Gastroesophageal sphincter (tissue), 4 donors: ENCODE measurements at regions not wholly inside any gene's neighbourhood (a gene's known extent, or its start where the extent isn't known, plus 50 kb on each side); places are given as distances from the start of the nearest gene placed in this dataset.

Experiments used
- ATAC-seq: fragments of 150-250 bp; one replicate; pipeline ENCODE4 v1.9.1; 2016; ENCODE audit warnings: mild to moderate bottlenecking, moderate library complexity
- H3K27ac ChIP-seq, 4 donors: fragments of 200-600 bp; sonication (generic) in 3 of 4; 1 replicate in 3 of 4; 2 replicates in 1 of 4; pipeline ENCODE4 v1.5.1; 2016 to 2019
- H3K27me3 ChIP-seq: fragments of 200-600 bp; sonication (generic); one replicate; pipeline ENCODE4 v1.5.1; 2019
- H3K36me3 ChIP-seq, 2 donors: fragments of 200-600 bp; sonication (generic); one replicate each; pipeline ENCODE4 v1.5.1; 2019; ENCODE audit warnings: control low read depth in 1 of 2
- H3K4me1 ChIP-seq, 3 donors: fragments of 200-600 bp; sonication (generic); 1 replicate in 2 of 3; 2 replicates in 1 of 3; pipeline ENCODE4 v1.5.1; 2016 to 2019; ENCODE audit warnings: control low read depth in 2 of 3
- H3K4me3 ChIP-seq, 2 donors: fragments of 200-600 bp; sonication (generic); one replicate each; pipeline ENCODE4 v1.5.1; 2019; ENCODE audit warnings: mild to moderate bottlenecking in 1 of 2, moderate library complexity in 1 of 2
- H3K9me3 ChIP-seq, 3 donors: fragments of 200-600 bp; sonication (generic); one replicate each; pipeline ENCODE4 v1.5.1; 2017 to 2019; ENCODE audit warnings: control low read depth in 2 of 3
- EP300 ChIP-seq: sonication (generic); formaldehyde crosslinking; IDR thresholded peaks from one replicate; pipeline ENCODE4 v1.6.1; 2017; ENCODE audit warnings: antibody characterized with exemption, mild to moderate bottlenecking
- POLR2A ChIP-seq, 2 donors: fragments of 450-650 bp; IDR thresholded peaks; one replicate each; pipeline ENCODE4 v1.6.1; 2017; ENCODE audit warnings: antibody characterized with exemption in 2 of 2, mild to moderate bottlenecking in 2 of 2, moderate library complexity in 1 of 2
- POLR2AphosphoS5 ChIP-seq: sonication (generic); formaldehyde crosslinking; IDR thresholded peaks from one replicate; pipeline ENCODE4 v1.6.1; 2017; ENCODE audit warnings: antibody characterized with exemption
- WGBS, 2 donors: methylation state at CpG; one replicate each; pipeline ENCODE4 v1.1.5; 2018; ENCODE audit warnings: low coverage in 1 of 2; 5-methylcytosine and 5-hydroxymethylcytosine counted together
- TF ChIP-seq, protein P1 (sequence below), 4 experiments: fragments of 200-600 bp in 2 of 4; fragments of 450-650 bp in 2 of 4; sonication (generic) in 1 of 4; IDR thresholded peaks; one replicate each; pipeline ENCODE4 v1.5.1; 2017 to 2019; ENCODE audit warnings: antibody characterized with exemption in 4 of 4, mild to moderate bottlenecking in 2 of 4, moderate library complexity in 2 of 4

DNA sequence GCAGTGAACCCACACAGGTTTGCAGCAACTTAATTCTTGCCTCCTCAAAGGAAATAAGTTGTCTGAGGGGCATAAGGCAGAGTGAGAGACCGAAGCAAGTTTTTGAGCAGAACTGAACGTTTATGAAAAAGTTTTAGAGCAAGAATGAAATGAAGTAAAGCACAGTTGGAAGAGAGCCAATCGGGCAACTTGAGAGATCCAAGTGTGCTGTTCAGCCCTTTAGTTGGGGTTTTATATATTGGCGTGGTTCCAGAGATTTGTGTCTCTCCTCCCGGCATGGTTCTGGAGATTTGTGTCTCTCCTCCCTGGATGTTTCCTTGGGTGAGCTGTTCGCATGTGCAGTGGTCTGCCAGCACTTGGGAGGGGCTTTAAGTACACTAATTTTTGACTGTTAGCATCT is 141.4 kb upstream of the DGKB start:
- no peak overlapping the region for H3K4me3 ChIP-seq
- peaks cover 0 to 7% (median 0%) of the 10 kb centered on the region in 3 donors for H3K4me1 ChIP-seq
- TF ChIP-seq POLR2AphosphoS5 (no peak), EP300 (no peak), POLR2A (IDR thresholded peaks at IDR 0.05) (no peak)
- TF ChIP-seq, protein P1, sequence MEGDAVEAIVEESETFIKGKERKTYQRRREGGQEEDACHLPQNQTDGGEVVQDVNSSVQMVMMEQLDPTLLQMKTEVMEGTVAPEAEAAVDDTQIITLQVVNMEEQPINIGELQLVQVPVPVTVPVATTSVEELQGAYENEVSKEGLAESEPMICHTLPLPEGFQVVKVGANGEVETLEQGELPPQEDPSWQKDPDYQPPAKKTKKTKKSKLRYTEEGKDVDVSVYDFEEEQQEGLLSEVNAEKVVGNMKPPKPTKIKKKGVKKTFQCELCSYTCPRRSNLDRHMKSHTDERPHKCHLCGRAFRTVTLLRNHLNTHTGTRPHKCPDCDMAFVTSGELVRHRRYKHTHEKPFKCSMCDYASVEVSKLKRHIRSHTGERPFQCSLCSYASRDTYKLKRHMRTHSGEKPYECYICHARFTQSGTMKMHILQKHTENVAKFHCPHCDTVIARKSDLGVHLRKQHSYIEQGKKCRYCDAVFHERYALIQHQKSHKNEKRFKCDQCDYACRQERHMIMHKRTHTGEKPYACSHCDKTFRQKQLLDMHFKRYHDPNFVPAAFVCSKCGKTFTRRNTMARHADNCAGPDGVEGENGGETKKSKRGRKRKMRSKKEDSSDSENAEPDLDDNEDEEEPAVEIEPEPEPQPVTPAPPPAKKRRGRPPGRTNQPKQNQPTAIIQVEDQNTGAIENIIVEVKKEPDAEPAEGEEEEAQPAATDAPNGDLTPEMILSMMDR (IDR thresholded peaks at IDR 0.05) = no peak
- no peak for ATAC-seq
- no peak overlapping the region for H3K27ac ChIP-seq
- H3K27me3 ChIP-seq = no peaks in the 10 kb centered on the region
- H3K36me3 ChIP-seq = no peaks in the 10 kb centered on the region
- no peaks in the 10 kb centered on the region for H3K9me3 ChIP-seq
- WGBS, 2 donors = 13 to 49% methylated on average over 4 to 6 of the region's 6 CpGs

DNA sequence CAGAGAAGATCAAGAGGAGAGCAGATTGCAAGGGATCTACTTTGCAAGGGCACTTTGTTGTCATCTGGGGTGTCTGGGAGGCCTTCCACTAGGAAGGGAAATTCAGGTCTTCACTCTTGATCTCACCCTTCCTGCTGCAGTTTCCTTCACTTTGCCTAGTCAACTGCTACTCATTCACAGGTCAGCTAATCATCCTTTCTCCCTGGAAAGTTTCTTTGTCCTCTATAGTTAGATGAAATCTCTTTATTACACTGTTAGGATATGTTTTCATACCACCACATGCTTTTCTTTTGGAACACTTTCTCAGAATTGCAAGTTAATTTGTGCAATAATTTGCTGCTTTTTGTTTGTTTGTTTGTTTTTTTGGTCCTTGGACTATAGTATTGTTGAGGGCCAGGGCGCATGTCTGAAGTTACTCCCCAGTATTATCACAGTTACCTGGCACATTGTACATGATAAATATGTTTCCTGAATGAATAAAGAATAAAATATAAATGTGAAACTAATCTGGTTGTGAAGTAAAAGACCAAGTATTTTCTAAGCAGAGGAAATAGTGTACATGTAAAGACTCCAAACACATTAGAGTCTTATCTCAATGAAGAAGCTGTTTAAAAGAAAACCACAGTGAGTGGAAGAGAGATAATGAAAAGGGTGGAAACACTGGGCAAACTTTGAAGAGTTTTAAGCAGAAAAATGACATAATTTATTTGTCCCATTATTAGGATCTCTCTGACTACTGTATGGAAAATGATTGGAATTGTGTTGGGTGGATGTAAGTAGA is 139.9 kb upstream of the DGKB start:
- Histone ChIP-seq H3K4me1 (peaks cover 0 to 7% (median 0%) of the 10 kb centered on the region in 3 donors), H3K4me3 (no peak overlapping the region), H3K36me3 (no peaks in the 10 kb centered on the region), H3K27ac (no peak overlapping the region), H3K27me3 (no peaks in the 10 kb centered on the region), H3K9me3 (no peaks in the 10 kb centered on the region)
- WGBS, 2 donors = 67% methylated on average over 1 of the region's 1 CpG
- no peak for ATAC-seq
- TF ChIP-seq POLR2A (IDR thresholded peaks at IDR 0.05) = no peak

DNA sequence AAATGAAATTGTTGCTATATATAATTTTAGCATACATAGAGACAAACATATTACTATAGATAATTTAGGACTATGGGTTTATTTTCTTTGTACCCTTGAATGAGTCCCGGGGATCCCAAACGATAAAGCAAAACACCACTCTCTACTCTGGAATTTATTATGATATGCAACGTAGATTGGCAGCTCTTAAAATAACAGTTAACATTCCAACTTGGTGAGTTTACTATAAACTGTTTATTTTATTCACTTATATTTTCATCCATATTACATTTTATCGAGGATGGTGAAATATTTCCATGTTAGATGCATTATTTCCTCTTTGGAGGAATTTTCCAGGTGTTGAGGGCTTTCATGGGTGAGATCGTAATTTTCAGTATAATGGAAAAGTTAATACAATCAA is 138.7 kb upstream of the DGKB start:
- Histone ChIP-seq H3K4me3 (no peak overlapping the region), H3K36me3 (no peaks in the 10 kb centered on the region), H3K9me3 (no peaks in the 10 kb centered on the region), H3K27ac (no peak overlapping the region), H3K27me3 (no peaks in the 10 kb centered on the region), H3K4me1 (peaks cover 0 to 7% (median 0%) of the 10 kb centered on the region in 3 donors)
- no peak for ATAC-seq
- 29 to 44% methylated on average over 5 of the region's 5 CpGs for WGBS, 2 donors
- TF ChIP-seq EP300 = no peak
- no peak for TF ChIP-seq POLR2A (IDR thresholded peaks at IDR 0.05)
- no peak for TF ChIP-seq POLR2AphosphoS5
- TF ChIP-seq, protein P1 (IDR thresholded peaks at IDR 0.05) = no peak

DNA sequence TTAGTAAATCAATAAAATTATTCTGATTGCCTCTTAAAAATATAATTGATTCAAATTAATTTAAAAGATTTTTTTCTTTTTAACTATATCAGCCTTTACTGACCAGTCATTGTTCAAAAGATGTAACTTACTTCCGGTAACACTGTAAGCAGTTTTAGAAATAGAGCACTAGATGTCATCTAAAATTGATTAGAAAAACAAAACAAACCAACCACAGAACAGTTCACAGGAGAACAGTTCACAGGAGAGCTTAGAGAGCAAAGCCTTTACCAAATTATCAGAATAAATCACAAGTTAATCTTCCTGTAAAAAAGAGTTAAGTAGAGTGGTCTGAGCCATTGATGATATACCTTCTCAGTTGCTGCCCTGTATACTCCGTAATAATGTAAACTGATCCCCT is 133.3 kb upstream of the DGKB start:
- no peak for ATAC-seq
- no peaks in the 10 kb centered on the region for H3K27me3 ChIP-seq
- H3K4me1 ChIP-seq = no peaks in the 10 kb centered on the region
- H3K27ac ChIP-seq = no peak overlapping the region
- no peaks in the 10 kb centered on the region for H3K36me3 ChIP-seq
- TF ChIP-seq, protein P1 (IDR thresholded peaks at IDR 0.05) = no peak
- TF ChIP-seq EP300 = no peak
- no peak for TF ChIP-seq POLR2A (IDR thresholded peaks at IDR 0.05)
- no peak for TF ChIP-seq POLR2AphosphoS5
- 81 to 100% methylated on average over 1 to 2 of the region's 2 CpGs for WGBS, 2 donors
- no peak overlapping the region for H3K4me3 ChIP-seq
- no peaks in the 10 kb centered on the region for H3K9me3 ChIP-seq

DNA sequence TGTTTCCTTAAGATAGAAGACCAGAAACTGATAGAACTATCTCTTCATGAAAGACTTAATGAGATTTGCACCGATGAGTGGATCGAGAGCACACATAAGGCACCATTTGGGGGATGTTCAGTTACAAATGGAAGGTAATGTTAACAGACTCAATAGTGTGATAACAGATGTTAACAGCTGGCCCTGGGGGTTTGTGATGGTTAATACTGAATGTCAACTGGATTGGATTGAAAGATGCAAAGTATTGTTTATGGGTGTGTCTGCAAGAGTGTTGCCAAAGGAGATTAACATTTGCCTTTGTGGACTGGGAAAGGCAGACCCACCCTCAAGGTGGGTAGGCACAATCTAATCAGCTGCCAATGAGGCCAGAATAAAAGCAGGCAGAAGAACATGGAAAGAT is 130.5 kb upstream of the DGKB start:
- TF ChIP-seq, protein P1 (IDR thresholded peaks at IDR 0.05) = no peak
- TF ChIP-seq POLR2A (IDR thresholded peaks at IDR 0.05) (no peak), EP300 (no peak), POLR2AphosphoS5 (no peak)
- Histone ChIP-seq H3K27ac (no peak overlapping the region), H3K4me1 (no peaks in the 10 kb centered on the region), H3K4me3 (no peak overlapping the region), H3K9me3 (no peaks in the 10 kb centered on the region), H3K27me3 (no peaks in the 10 kb centered on the region), H3K36me3 (no peaks in the 10 kb centered on the region)
- ATAC-seq = no peak
- 70 to 93% methylated on average over 2 of the region's 2 CpGs for WGBS, 2 donors
